LNCAP (cell line): ENCODE measurements at regions not wholly inside any gene's neighbourhood (a gene's known extent, or its start where the extent isn't known, plus 50 kb on each side); places are given as distances from the start of the nearest gene placed in this dataset.

Source experiments
- CTCF ChIP-seq: fragments of 450-650 bp; IDR thresholded peaks from 2 replicates; pipeline ENCODE4 v1.5.1; 2017; ENCODE audit warnings: mild to moderate bottlenecking

- TF ChIP-seq CTCF: no peak
These were observed 299.3 kb downstream of the FGF9 start for GRCh38 chr13:21970172-21970571.

GRCh38 chr13:21970918-21971317 is 300.0 kb downstream of the FGF9 start:
- TF ChIP-seq CTCF: no peak

GRCh38 chr13:21971662-21972621 is 301.1 kb downstream of the FGF9 start:
- TF ChIP-seq CTCF: no peak

GRCh38 chr13:21973437-21974125 is 302.7 kb downstream of the FGF9 start:
- no peak for TF ChIP-seq CTCF

- TF ChIP-seq CTCF: no peak
These were observed 303.9 kb downstream of the FGF9 start for GRCh38 chr13:21974741-21975140.

GRCh38 chr13:21976159-21976558 is 305.3 kb downstream of the FGF9 start:
- no peak for TF ChIP-seq CTCF

- no peak for TF ChIP-seq CTCF
These were observed 308.4 kb downstream of the FGF9 start for GRCh38 chr13:21979161-21979806.
